Activated naive CD8-positive, alpha-beta T cell treated with anti-CD3 and anti-CD28 coated beads for 36 hours (primary cell): ENCODE measurements at regions not wholly inside any gene's neighbourhood (a gene's known extent, or its start where the extent isn't known, plus 50 kb on each side); places are given as distances from the start of the nearest gene placed in this dataset.
"Not testable (repeated sequence)": the region's sequence is repeated elsewhere in the genome, so short reads cannot be mapped to it uniquely, and the experiment has no call there.

Source experiments
- DNase-seq: peaks from one replicate; pipeline ENCODE4 v3.0.0; 2021
- H3K27ac Mint-ChIP-seq: one replicate; pipeline ENCODE4 v1.8.0; 2022; ENCODE audit warnings: mild to moderate bottlenecking, moderate library complexity, mixed read lengths
- H3K27me3 Mint-ChIP-seq: one replicate; pipeline ENCODE4 v1.8.0; 2022; ENCODE audit warnings: mild to moderate bottlenecking, mixed read lengths
- H3K36me3 Mint-ChIP-seq: one replicate; pipeline ENCODE4 v1.8.0; 2021; ENCODE audit warnings: mild to moderate bottlenecking, mixed read lengths
- H3K4me1 Mint-ChIP-seq: one replicate; pipeline ENCODE4 v1.8.0; 2021; ENCODE audit warnings: mixed read lengths
- H3K4me3 Mint-ChIP-seq: one replicate; pipeline ENCODE4 v1.8.0; 2022; ENCODE audit warnings: mild to moderate bottlenecking, moderate library complexity, mixed read lengths
- H3K9me3 Mint-ChIP-seq: one replicate; pipeline ENCODE4 v1.8.0; 2022; ENCODE audit warnings: mixed read lengths

GRCh38 chr20:52034581-52034980 is 157.0 kb downstream of the ZFP64 start:
- no peak for DNase-seq
- H3K4me1 Mint-ChIP-seq, result peaks cover 25% of the 10 kb centered on the region
- H3K36me3 Mint-ChIP-seq, result peaks cover 13% of the 10 kb centered on the region
- H3K27me3 Mint-ChIP-seq, result no peaks in the 10 kb centered on the region
- H3K27ac Mint-ChIP-seq, result no peak overlapping the region
- no peaks in the 10 kb centered on the region for H3K9me3 Mint-ChIP-seq
- no peak overlapping the region for H3K4me3 Mint-ChIP-seq

DNA sequence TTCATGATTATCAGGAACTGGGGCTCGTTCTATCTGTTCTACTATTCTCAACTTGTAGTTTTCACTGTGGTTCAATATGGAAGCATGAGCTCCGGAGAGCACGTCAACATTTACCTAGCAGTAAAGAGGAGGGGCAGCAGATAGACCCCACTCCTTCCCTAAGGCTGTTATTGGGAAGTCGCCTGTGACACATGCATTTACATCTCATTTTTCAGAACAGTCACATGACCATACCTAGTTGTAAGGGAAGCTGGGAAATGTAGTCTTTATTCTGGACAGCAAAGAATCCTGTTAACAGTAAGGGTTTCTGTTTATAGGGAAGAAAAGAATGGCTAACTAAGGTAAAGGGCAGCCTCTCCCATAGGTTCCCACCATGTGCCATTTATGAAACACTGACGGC is 158.3 kb downstream of the ZFP64 start:
- no peaks in the 10 kb centered on the region for H3K27me3 Mint-ChIP-seq
- no peak for DNase-seq
- H3K9me3 Mint-ChIP-seq, result no peaks in the 10 kb centered on the region
- peaks cover 13% of the 10 kb centered on the region for H3K36me3 Mint-ChIP-seq
- no peak overlapping the region for H3K27ac Mint-ChIP-seq
- no peak overlapping the region for H3K4me3 Mint-ChIP-seq
- peaks cover 25% of the 10 kb centered on the region for H3K4me1 Mint-ChIP-seq

DNA sequence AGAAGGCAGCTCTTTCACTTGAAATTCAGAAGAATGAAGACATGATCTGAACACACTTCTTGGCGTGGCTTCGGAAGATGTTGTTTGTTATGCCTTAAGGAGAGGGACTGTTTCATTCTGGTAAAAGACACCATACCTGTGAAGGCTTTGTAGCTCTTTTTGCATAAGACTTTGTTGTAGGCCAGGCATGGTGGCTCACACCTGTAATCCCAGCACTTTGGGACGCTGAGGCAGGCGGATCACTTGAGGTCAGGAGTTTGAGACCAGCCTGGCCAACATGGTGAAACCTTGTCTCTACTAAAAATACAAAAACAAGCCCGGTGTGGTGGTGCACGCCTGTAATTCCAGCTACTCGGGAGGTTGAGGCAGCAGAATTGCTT is 159.3 kb downstream of the ZFP64 start:
- Mint-ChIP-seq H3K4me1 (peaks cover 25% of the 10 kb centered on the region), H3K27ac (peak overlapping the region; percentile 80)
- H3K4me3 Mint-ChIP-seq, result not testable (repeated sequence)

DNA sequence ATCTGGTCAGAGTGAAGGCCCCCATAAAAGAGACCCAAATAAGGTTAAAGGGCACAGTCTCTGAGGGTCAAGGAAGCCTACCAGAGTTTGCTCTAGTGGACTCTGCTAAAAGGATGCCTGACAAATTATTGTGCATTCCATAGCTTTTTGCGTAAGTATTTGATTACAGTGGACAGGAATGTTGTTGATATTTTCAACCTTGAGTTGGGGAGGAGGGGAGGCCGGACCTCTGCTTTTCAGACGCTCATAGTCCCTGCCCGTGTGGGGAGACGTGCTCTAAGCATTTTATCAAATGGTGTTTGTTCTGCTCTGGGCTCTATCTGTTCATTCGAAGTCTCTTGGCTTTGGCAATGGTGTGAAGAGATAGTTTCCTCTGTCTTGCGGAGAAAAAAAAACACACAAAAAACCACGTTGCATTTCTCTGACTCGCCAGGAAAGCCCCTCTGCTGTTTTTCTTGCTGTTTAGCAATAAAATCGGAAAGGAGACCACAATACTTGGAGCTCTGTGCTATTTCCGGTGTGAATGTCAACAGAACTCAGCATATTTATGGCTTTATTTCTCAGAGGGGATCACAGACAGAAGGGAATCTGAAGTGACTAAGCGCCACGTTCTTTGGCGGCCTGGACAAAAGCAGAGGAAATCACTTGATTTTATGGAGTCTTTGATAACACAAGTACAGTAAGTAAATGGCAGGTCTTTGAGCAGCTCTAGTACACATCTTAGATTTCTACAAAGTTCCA is 159.8 kb downstream of the ZFP64 start:
- Mint-ChIP-seq H3K27me3 (no peaks in the 10 kb centered on the region), H3K4me3 (no peak overlapping the region), H3K4me1 (peaks cover 25% of the 10 kb centered on the region), H3K27ac (peak overlapping the region; percentile 80), H3K9me3 (no peaks in the 10 kb centered on the region), H3K36me3 (peaks cover 13% of the 10 kb centered on the region)
- peak; percentile 19 for DNase-seq

More for the DNA sequence above, 159.3 kb downstream of the ZFP64 start:
- H3K27me3 Mint-ChIP-seq, DNase-seq, H3K9me3 Mint-ChIP-seq: not testable (repeated sequence)
- H3K36me3 Mint-ChIP-seq, result peaks cover 13% of the 10 kb centered on the region

DNA sequence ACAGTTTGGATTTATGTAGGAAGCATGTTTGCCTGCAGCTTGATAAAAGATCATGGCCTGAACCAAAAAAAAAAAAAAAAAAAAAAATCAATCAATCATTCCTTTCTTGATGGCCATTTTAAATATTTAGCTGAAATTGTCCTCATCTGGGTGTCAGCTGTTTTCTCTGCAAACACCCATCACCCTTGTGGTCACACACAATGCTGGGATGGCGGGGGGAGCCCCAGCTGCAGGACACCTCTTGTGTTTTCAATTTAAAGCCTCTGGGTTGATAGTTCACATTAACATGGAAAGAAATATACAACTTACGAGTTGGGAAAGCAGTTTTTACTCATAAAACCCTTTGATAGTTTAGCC is 160.4 kb downstream of the ZFP64 start:
- no peaks in the 10 kb centered on the region for H3K9me3 Mint-ChIP-seq
- H3K36me3 Mint-ChIP-seq, result peaks cover 13% of the 10 kb centered on the region
- peak overlapping the region; percentile 80 for H3K27ac Mint-ChIP-seq
- DNase-seq, result no peak
- no peak overlapping the region for H3K4me3 Mint-ChIP-seq
- peaks cover 25% of the 10 kb centered on the region for H3K4me1 Mint-ChIP-seq
- no peaks in the 10 kb centered on the region for H3K27me3 Mint-ChIP-seq

DNA sequence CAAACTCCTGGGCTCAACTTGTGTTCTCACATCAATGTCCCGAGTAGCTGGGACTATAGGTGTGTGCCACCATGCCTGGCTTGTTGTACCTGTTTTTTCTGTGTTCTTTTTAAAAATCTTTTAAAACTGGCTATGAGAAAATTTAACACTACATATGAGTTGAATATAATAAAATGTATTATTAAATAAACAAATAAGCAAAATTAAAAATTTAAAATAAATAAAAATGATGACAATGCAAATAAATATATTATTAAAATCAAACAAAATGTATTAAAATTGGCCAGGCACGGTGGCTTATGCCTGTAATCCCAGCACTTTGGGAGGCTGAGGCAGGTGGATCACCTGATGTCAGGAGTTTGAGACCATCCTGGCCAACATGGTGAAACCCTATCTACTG is 162.4 kb downstream of the ZFP64 start:
- not testable (repeated sequence) for H3K27me3 Mint-ChIP-seq, DNase-seq, H3K4me3 Mint-ChIP-seq, H3K27ac Mint-ChIP-seq, H3K9me3 Mint-ChIP-seq
- Mint-ChIP-seq H3K4me1 (peaks cover 25% of the 10 kb centered on the region), H3K36me3 (peaks cover 13% of the 10 kb centered on the region)

DNA sequence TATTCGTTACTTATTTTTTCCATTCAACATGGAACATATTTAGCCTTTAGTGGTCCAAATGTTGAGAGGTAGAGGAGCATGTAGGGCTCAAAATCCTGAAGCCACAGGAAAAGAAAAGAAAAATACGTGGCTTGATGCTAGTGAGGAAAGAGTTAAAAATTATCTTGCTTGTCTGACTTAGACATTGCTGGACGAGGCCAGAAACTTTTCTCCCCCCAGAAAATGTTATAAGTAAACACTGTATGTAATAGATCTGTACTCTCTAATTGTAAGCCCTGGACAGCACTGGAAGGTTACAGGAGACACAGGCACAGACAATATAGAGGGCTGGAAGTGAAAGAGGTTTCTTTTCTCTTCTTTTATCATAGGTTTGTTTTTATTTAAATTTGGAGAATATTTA is 165.6 kb downstream of the ZFP64 start:
- no peak overlapping the region for H3K27ac Mint-ChIP-seq
- H3K9me3 Mint-ChIP-seq, result no peaks in the 10 kb centered on the region
- DNase-seq, result no peak
- peaks cover 5% of the 10 kb centered on the region for H3K4me1 Mint-ChIP-seq
- no peak overlapping the region for H3K4me3 Mint-ChIP-seq
- H3K27me3 Mint-ChIP-seq, result no peaks in the 10 kb centered on the region
- H3K36me3 Mint-ChIP-seq, result peaks cover 4% of the 10 kb centered on the region

DNA sequence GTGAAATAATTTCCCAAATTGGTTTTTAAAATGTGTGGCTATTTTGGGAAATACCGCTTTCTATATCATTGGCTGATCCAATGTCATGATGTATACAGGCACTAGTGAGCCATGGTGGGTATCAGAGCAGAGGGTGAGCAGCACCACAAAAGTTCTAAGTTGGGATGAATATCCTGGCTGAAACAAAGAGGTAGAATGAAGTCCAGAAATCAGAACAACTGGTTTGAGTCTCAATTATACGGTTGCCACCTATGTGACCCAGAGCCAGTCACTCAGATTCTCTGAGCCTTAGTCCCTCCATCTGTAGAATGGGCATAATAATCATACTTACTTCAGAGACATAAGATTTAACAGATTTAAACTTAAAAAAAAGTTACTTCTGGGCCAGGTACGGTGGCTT is 172.3 kb downstream of the ZFP64 start:
- no peaks in the 10 kb centered on the region for H3K27me3 Mint-ChIP-seq
- no peaks in the 10 kb centered on the region for H3K9me3 Mint-ChIP-seq
- no peaks in the 10 kb centered on the region for H3K4me1 Mint-ChIP-seq
- no peak for DNase-seq
- H3K4me3 Mint-ChIP-seq, result no peak overlapping the region
- H3K36me3 Mint-ChIP-seq, result no peaks in the 10 kb centered on the region
- no peak overlapping the region for H3K27ac Mint-ChIP-seq

DNA sequence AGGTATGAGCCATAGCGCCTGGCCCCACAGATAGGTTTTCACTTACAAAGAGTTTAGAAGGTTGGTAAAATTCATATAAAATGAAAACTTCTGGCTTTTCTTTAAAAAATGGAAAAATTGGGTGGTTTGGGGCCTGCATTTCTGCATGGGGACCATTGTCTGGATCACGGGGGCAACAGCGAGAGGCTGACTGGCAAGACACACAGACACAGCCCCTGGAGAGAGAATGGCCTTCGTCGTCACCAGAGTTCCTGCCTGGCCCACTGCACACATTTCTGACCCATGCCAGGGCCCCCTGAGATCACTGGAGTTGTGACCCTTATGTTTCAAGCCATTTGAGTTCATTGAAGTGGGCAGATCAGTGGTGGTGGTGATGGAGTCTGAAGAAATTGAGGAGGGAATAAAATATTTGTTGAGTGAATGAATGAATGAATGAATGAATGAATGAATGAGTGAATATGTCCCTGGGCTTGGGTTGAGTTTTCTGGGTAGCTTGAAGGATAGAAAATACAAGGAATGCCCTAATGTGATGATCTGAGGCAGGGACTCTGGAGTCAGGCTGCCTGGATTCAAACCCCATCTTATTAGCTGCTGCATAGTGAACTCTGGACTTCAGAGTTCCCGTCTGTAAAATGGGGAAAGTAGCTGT is 173.8 kb downstream of the ZFP64 start:
- Mint-ChIP-seq H3K36me3 (no peaks in the 10 kb centered on the region), H3K4me3 (no peak overlapping the region), H3K27ac (no peak overlapping the region), H3K4me1 (no peaks in the 10 kb centered on the region), H3K27me3 (no peaks in the 10 kb centered on the region), H3K9me3 (no peaks in the 10 kb centered on the region)
- DNase-seq, result no peak

- H3K4me3 Mint-ChIP-seq, result no peak overlapping the region
- peaks cover 5% of the 10 kb centered on the region for H3K9me3 Mint-ChIP-seq
- no peaks in the 10 kb centered on the region for H3K36me3 Mint-ChIP-seq
- H3K4me1 Mint-ChIP-seq, result no peaks in the 10 kb centered on the region
- H3K27ac Mint-ChIP-seq, result no peak overlapping the region
- no peak for DNase-seq
- H3K27me3 Mint-ChIP-seq, result peaks cover 3% of the 10 kb centered on the region
These were observed 175.6 kb downstream of the ZFP64 start for GRCh38 chr20:52016022-52016421.

- no peak for DNase-seq
- Mint-ChIP-seq H3K36me3 (no peaks in the 10 kb centered on the region), H3K27me3 (peaks cover 3% of the 10 kb centered on the region), H3K4me1 (no peaks in the 10 kb centered on the region), H3K27ac (no peak overlapping the region), H3K9me3 (peaks cover 12% of the 10 kb centered on the region), H3K4me3 (no peak overlapping the region)
These were observed 176.4 kb downstream of the ZFP64 start for GRCh38 chr20:52015155-52015554.

DNA sequence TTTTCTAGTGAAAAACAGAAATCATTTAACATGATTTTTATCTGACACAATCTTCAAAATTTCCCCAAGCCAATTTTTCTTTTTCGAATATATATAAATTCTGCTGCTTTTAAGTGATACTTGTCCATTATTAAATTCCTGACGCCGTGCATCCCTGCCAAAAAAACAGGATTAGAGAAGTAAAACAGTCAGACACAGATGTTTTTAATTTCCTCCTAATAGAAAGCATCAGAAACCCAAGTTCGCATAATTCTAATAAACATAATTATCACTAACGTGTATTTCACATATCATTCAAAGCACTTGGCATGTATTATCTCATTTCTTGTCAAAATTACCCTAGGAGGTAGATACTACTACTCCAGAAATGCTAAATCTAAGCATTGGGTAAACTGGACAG is 179.5 kb downstream of the ZFP64 start:
- no peak overlapping the region for H3K27ac Mint-ChIP-seq
- no peak overlapping the region for H3K4me3 Mint-ChIP-seq
- peaks cover 3% of the 10 kb centered on the region for H3K27me3 Mint-ChIP-seq
- DNase-seq, result no peak
- no peaks in the 10 kb centered on the region for H3K4me1 Mint-ChIP-seq
- no peaks in the 10 kb centered on the region for H3K36me3 Mint-ChIP-seq
- peaks cover 13% of the 10 kb centered on the region for H3K9me3 Mint-ChIP-seq

GRCh38 chr20:52011093-52011492 is 180.5 kb downstream of the ZFP64 start:
- H3K4me1 Mint-ChIP-seq, result no peaks in the 10 kb centered on the region
- peaks cover 9% of the 10 kb centered on the region for H3K27me3 Mint-ChIP-seq
- H3K4me3 Mint-ChIP-seq, result no peak overlapping the region
- H3K36me3 Mint-ChIP-seq, result no peaks in the 10 kb centered on the region
- H3K9me3 Mint-ChIP-seq, result peaks cover 13% of the 10 kb centered on the region
- no peak for DNase-seq
- H3K27ac Mint-ChIP-seq, result no peak overlapping the region

DNA sequence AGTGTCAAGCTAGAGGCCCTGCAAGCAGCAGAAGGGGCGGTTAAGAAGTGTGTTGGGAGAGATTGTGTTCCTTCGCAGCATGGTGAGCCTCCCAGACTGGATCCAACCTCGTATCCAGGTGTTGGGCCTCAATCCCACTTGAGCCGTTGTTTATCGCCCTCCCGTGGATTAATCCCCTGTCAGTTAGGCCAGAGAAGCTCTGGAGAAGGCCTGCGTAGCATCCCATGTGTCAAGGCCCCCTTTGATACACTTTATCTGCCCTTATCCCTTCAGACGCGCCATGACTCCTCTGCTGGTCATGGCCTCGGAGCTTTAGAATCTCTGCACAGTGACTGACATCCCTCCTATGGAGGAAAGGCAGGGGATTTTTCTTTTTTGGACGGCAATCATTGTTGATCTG is 181.0 kb downstream of the ZFP64 start:
- Mint-ChIP-seq H3K27ac (no peak overlapping the region), H3K36me3 (no peaks in the 10 kb centered on the region), H3K9me3 (peaks cover 13% of the 10 kb centered on the region), H3K4me1 (no peaks in the 10 kb centered on the region), H3K4me3 (no peak overlapping the region), H3K27me3 (peaks cover 14% of the 10 kb centered on the region)
- no peak for DNase-seq

DNA sequence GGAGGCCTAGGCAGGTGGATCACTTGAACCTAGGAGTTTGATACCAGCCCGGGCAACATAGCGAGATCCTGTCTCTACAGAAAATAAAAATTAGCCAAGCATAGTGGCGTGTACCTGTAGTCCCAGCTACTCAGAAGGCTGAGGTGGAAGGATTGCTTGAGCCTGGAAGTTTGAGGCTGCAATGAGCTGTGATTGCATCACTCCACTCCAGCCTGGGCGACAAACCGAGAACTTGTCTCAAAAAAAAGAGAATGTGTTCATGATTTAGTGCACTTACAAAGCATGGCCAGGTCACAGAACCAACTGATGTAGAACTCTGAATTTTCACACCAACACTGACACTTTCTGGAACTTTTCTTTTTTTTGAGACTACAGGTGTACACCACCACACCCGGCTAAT is 182.7 kb downstream of the ZFP64 start:
- Mint-ChIP-seq H3K36me3 (no peaks in the 10 kb centered on the region), H3K27ac (no peak overlapping the region)

GRCh38 chr20:52004715-52005114 is 186.9 kb downstream of the ZFP64 start:
- Mint-ChIP-seq H3K27ac (no peak overlapping the region), H3K4me3 (no peak overlapping the region), H3K9me3 (no peaks in the 10 kb centered on the region), H3K27me3 (peaks cover 29% of the 10 kb centered on the region), H3K36me3 (no peaks in the 10 kb centered on the region), H3K4me1 (no peaks in the 10 kb centered on the region)
- DNase-seq, result no peak

More for the DNA sequence above, 182.7 kb downstream of the ZFP64 start:
- H3K4me3 Mint-ChIP-seq, result no peak overlapping the region
- peaks cover 15% of the 10 kb centered on the region for H3K27me3 Mint-ChIP-seq
- no peak for DNase-seq
- no peaks in the 10 kb centered on the region for H3K4me1 Mint-ChIP-seq
- peaks cover 13% of the 10 kb centered on the region for H3K9me3 Mint-ChIP-seq
